Omental fat pad (tissue), 3 donors: ENCODE measurements at regions not wholly inside any gene's neighbourhood (a gene's known extent, or its start where the extent isn't known, plus 50 kb on each side); places are given as distances from the start of the nearest gene placed in this dataset.

ENCODE experiments used
- ATAC-seq: fragments of 150-250 bp; one replicate; pipeline ENCODE4 v1.9.1; 2016; ENCODE audit warnings: mild to moderate bottlenecking, moderate library complexity; ENCODE audit not compliant: low FRiP score
- DNase-seq: peaks from one replicate; pipeline ENCODE4 v3.0.0-alpha.2; 2019; ENCODE audit warnings: low spot score
- CTCF ChIP-seq, 3 donors: fragments of 450-650 bp; IDR thresholded peaks; one replicate each; pipeline ENCODE4 v1.5.1; 2016 to 2017; ENCODE audit warnings: antibody characterized with exemption in 3 of 3, mild to moderate bottlenecking in 3 of 3, moderate library complexity in 2 of 3

GRCh38 chr5:176178789-176179188, 59.4 kb upstream of the SIMC1 start:
- DNase-seq (no peak), ATAC-seq (no peak)
- no peak for TF ChIP-seq CTCF (IDR thresholded peaks at IDR 0.05)

- ATAC-seq (no peak), DNase-seq (no peak)
- TF ChIP-seq CTCF (IDR thresholded peaks at IDR 0.05) = no peak
These were observed 57.9 kb upstream of the SIMC1 start for GRCh38 chr5:176180339-176180738.

- TF ChIP-seq CTCF (IDR thresholded peaks at IDR 0.05) = no peak
- ATAC-seq = no peak
These were observed 57.4 kb upstream of the SIMC1 start for GRCh38 chr5:176180781-176181180.

GRCh38 chr5:176181271-176181855, 56.9 kb upstream of the SIMC1 start:
- no peak for TF ChIP-seq CTCF (IDR thresholded peaks at IDR 0.05)
- DNase-seq = no peak
- no peak for ATAC-seq

More at GRCh38 chr5:176180781-176181180, 57.4 kb upstream of the SIMC1 start:
- no peak for DNase-seq

GRCh38 chr5:176183321-176184074, 54.7 kb upstream of the SIMC1 start:
- DNase-seq (no peak), ATAC-seq (no peak)
- TF ChIP-seq CTCF (IDR thresholded peaks at IDR 0.05) = no peak

GRCh38 chr5:176184608-176185132, 53.6 kb upstream of the SIMC1 start:
- TF ChIP-seq CTCF (IDR thresholded peaks at IDR 0.05) = no peak
- ATAC-seq (no peak), DNase-seq (no peak)
